DND-41 (cell line): ENCODE measurements at regions not wholly inside any gene's neighbourhood (a gene's known extent, or its start where the extent isn't known, plus 50 kb on each side); places are given as distances from the start of the nearest gene placed in this dataset.
"Not testable (repeated sequence)": the region's sequence is repeated elsewhere in the genome, so short reads cannot be mapped to it uniquely, and the experiment has no call there.

Experiments used
- EZH2 ChIP-seq: IDR thresholded peaks from 3 replicates; pipeline ENCODE4 v1.6.1; 2012; ENCODE audit warnings: borderline replicate concordance, low read depth, mild to moderate bottlenecking, moderate library complexity, low read length, inconsistent platforms; ENCODE audit not compliant: severe bottlenecking
- TF ChIP-seq, protein P1 (sequence below): IDR thresholded peaks from 2 replicates; pipeline ENCODE4 v1.5.1; 2012; ENCODE audit warnings: borderline replicate concordance, low read length, moderate library complexity, mild to moderate bottlenecking; ENCODE audit not compliant: poor library complexity, severe bottlenecking; ENCODE audit errors: extremely low read depth

DNA sequence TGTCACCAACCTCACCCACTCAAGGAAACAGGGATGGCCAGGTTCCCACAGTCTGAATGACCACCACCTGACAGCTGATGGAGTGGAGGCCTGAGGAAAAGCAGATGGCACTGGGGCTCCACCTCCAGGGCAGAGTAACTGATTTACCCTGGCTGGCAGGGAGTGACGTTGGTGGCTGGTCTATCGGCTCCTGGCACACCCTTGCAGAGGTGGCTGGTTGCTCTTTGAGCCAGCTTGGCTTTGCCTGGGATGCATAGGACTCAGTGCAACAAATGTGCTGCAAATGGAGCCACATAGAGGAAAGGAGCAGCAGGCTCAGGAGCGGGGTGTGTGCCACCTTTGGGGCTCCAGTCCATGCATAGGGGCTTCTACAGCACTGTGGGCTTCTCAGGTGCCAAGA is 574.8 kb downstream of the CWH43 start:
- TF ChIP-seq, protein P1, sequence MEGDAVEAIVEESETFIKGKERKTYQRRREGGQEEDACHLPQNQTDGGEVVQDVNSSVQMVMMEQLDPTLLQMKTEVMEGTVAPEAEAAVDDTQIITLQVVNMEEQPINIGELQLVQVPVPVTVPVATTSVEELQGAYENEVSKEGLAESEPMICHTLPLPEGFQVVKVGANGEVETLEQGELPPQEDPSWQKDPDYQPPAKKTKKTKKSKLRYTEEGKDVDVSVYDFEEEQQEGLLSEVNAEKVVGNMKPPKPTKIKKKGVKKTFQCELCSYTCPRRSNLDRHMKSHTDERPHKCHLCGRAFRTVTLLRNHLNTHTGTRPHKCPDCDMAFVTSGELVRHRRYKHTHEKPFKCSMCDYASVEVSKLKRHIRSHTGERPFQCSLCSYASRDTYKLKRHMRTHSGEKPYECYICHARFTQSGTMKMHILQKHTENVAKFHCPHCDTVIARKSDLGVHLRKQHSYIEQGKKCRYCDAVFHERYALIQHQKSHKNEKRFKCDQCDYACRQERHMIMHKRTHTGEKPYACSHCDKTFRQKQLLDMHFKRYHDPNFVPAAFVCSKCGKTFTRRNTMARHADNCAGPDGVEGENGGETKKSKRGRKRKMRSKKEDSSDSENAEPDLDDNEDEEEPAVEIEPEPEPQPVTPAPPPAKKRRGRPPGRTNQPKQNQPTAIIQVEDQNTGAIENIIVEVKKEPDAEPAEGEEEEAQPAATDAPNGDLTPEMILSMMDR, result not testable (repeated sequence)
- TF ChIP-seq EZH2, result not testable (repeated sequence)
